AG09309 (cell line): ENCODE measurements at regions not wholly inside any gene's neighbourhood (a gene's known extent, or its start where the extent isn't known, plus 50 kb on each side); places are given as distances from the start of the nearest gene placed in this dataset.

ENCODE experiments used
- DNase-seq: peaks from one replicate; pipeline ENCODE4 v3.0.0-alpha.2; 2010; ENCODE audit warnings: low read depth
- H3K4me3 ChIP-seq: 2 replicates; pipeline ENCODE4 v1.5.1; 2011; ENCODE audit warnings: mild to moderate bottlenecking, low read depth, low read length, moderate library complexity; ENCODE audit not compliant: control insufficient read depth
- CTCF ChIP-seq: IDR thresholded peaks from 2 replicates; pipeline ENCODE4 v1.5.1; 2011; ENCODE audit warnings: mild to moderate bottlenecking, low read depth, low read length, inconsistent platforms; ENCODE audit not compliant: insufficient read depth, control insufficient read depth; ENCODE audit errors: missing control alignments

GRCh38 chr2:236986524-236987330, 99.0 kb upstream of the COPS8 start:
- H3K4me3 ChIP-seq, result no peak overlapping the region
- DNase-seq, result no peak
- no peak for TF ChIP-seq CTCF

GRCh38 chr2:236988216-236988615, 97.5 kb upstream of the COPS8 start:
- H3K4me3 ChIP-seq, result no peak overlapping the region
- no peak for TF ChIP-seq CTCF
- DNase-seq, result no peak

GRCh38 chr2:236988690-236989624, 96.7 kb upstream of the COPS8 start:
- no peak for DNase-seq
- no peak overlapping the region for H3K4me3 ChIP-seq
- no peak for TF ChIP-seq CTCF

- DNase-seq, result no peak
- no peak for TF ChIP-seq CTCF
These were observed 95.1 kb upstream of the COPS8 start for GRCh38 chr2:236990552-236990951.

GRCh38 chr2:236991874-236992273, 93.8 kb upstream of the COPS8 start:
- no peak for DNase-seq
- TF ChIP-seq CTCF, result no peak

More at GRCh38 chr2:236990552-236990951, 95.1 kb upstream of the COPS8 start:
- no peak overlapping the region for H3K4me3 ChIP-seq

GRCh38 chr2:236993286-236993685, 92.4 kb upstream of the COPS8 start:
- DNase-seq, result no peak
- no peak overlapping the region for H3K4me3 ChIP-seq
- no peak for TF ChIP-seq CTCF

More at GRCh38 chr2:236991874-236992273, 93.8 kb upstream of the COPS8 start:
- no peak overlapping the region for H3K4me3 ChIP-seq
